ENCODE measurements at regions not wholly inside any gene's neighbourhood (a gene's known extent, or its start where the extent isn't known, plus 50 kb on each side); places are given as distances from the start of the nearest gene placed in this dataset.

GRCh38 chrX:14362721-14363120, 166.6 kb upstream of the GLRA2 start:
- Histone ChIP-seq H3K79me2 (ENCODE audit: low read length) (no peaks in the 10 kb centered on the region), H3K4me2 (ENCODE audit: low read length) (no peak overlapping the region), H4K20me1 (ENCODE audit: low read length) (no peaks in the 10 kb centered on the region), H3K4me1 (ENCODE audit: insufficient read depth, low read length) (peaks cover 2% of the 10 kb centered on the region; the same call in 1 of the 2 replicates), H3K27me3 (ENCODE audit: low read length) (no peaks in the 10 kb centered on the region), H3K9me3 (ENCODE audit: low read length) (no peaks in the 10 kb centered on the region), H3K9ac (ENCODE audit: low read length) (no peak overlapping the region), H3K9me2 (replicated peaks; ENCODE audit: low read length) (no peaks in the 10 kb centered on the region), H3K27ac (ENCODE audit: low read length) (no peak overlapping the region), H3K4me3 (ENCODE audit: low read length) (no peak overlapping the region), H2AFZ (ENCODE audit: low read length) (no peak overlapping the region), H3F3A (ENCODE audit: low read length, unreplicated experiment) (no peaks in the 10 kb centered on the region), H3K36me3 (ENCODE audit: low read depth, low read length) (no peaks in the 10 kb centered on the region)
- intact Hi-C loops (cut with micrococcal nuclease), result no loop called here
- peak; percentile 13 for DNase-seq
- no peak for TF ChIP-seq EZH2 (IDR thresholded peaks at IDR 0.05; ENCODE audit: low read length, unreplicated experiment)
- no peak for TF ChIP-seq CTCF (conservative IDR thresholded peaks at IDR 0.05; ENCODE audit: low read depth, low read length)
- TF ChIP-seq EZH2phosphoT487 (IDR thresholded peaks at IDR 0.05; ENCODE audit: borderline replicate concordance, low read length), result no peak
- CTCF ChIA-PET, result no interaction called here
- BruUV-seq (replicated peaks), result no TSS peak
- POLR2A ChIA-PET (ENCODE audit: unreplicated experiment), result no interaction called here
- ATAC-seq, result no peak

GRCh38 chrX:14361435-14361834, 167.9 kb upstream of the GLRA2 start:
- H3K27me3 ChIP-seq (ENCODE audit: low read length), result no peaks in the 10 kb centered on the region
- H3K9ac ChIP-seq (ENCODE audit: low read length), result no peak overlapping the region
- H3F3A ChIP-seq (ENCODE audit: low read length, unreplicated experiment), result no peaks in the 10 kb centered on the region
- no peak overlapping the region for H3K27ac ChIP-seq (ENCODE audit: low read length)
- no TSS peak for BruUV-seq (replicated peaks)
- H3K9me2 ChIP-seq (replicated peaks; ENCODE audit: low read length), result no peaks in the 10 kb centered on the region
- ChIA-PET CTCF (no interaction called here), POLR2A (ENCODE audit: unreplicated experiment) (no interaction called here)
- H4K20me1 ChIP-seq (ENCODE audit: low read length), result no peaks in the 10 kb centered on the region
- H3K4me1 ChIP-seq (ENCODE audit: insufficient read depth, low read length), result peaks cover 15% of the 10 kb centered on the region
- no peaks in the 10 kb centered on the region for H3K79me2 ChIP-seq (ENCODE audit: low read length)
- no peak for TF ChIP-seq EZH2phosphoT487 (IDR thresholded peaks at IDR 0.05; ENCODE audit: borderline replicate concordance, low read length)
- TF ChIP-seq EZH2 (IDR thresholded peaks at IDR 0.05; ENCODE audit: low read length, unreplicated experiment), result no peak
- no peak for TF ChIP-seq CTCF (conservative IDR thresholded peaks at IDR 0.05; ENCODE audit: low read depth, low read length)
- DNase-seq, result no peak
- H3K4me3 ChIP-seq (ENCODE audit: low read length), result no peak overlapping the region
- no peaks in the 10 kb centered on the region for H3K9me3 ChIP-seq (ENCODE audit: low read length)
- H3K4me2 ChIP-seq (ENCODE audit: low read length), result no peak overlapping the region
- intact Hi-C loops (cut with micrococcal nuclease), result no loop called here
- H2AFZ ChIP-seq (ENCODE audit: low read length), result no peak overlapping the region
- no peaks in the 10 kb centered on the region for H3K36me3 ChIP-seq (ENCODE audit: low read depth, low read length)
- ATAC-seq, result no peak

GRCh38 chrX:14359727-14360126, 169.6 kb upstream of the GLRA2 start:
- no peaks in the 10 kb centered on the region for H3K9me3 ChIP-seq (ENCODE audit: low read length)
- no peak overlapping the region for H3K4me3 ChIP-seq (ENCODE audit: low read length)
- H3K36me3 ChIP-seq (ENCODE audit: low read depth, low read length), result no peaks in the 10 kb centered on the region
- H3K79me2 ChIP-seq (ENCODE audit: low read length), result no peaks in the 10 kb centered on the region
- ChIA-PET CTCF (no interaction called here), POLR2A (ENCODE audit: unreplicated experiment) (no interaction called here)
- BruUV-seq (replicated peaks), result no TSS peak
- DNase-seq (no peak), ATAC-seq (no peak)
- no peak overlapping the region for H3K4me2 ChIP-seq (ENCODE audit: low read length)
- peak overlapping the region; percentile 31 for H3K27ac ChIP-seq (ENCODE audit: low read length)
- H3K27me3 ChIP-seq (ENCODE audit: low read length), result no peaks in the 10 kb centered on the region
- H3K9me2 ChIP-seq (replicated peaks; ENCODE audit: low read length), result no peaks in the 10 kb centered on the region
- no peaks in the 10 kb centered on the region for H3F3A ChIP-seq (ENCODE audit: low read length, unreplicated experiment)
- no peaks in the 10 kb centered on the region for H4K20me1 ChIP-seq (ENCODE audit: low read length)
- peaks cover 15% of the 10 kb centered on the region for H3K4me1 ChIP-seq (ENCODE audit: insufficient read depth, low read length)
- TF ChIP-seq EZH2phosphoT487 (IDR thresholded peaks at IDR 0.05; ENCODE audit: borderline replicate concordance, low read length) (no peak), EZH2 (IDR thresholded peaks at IDR 0.05; ENCODE audit: low read length, unreplicated experiment) (no peak), CTCF (conservative IDR thresholded peaks at IDR 0.05; ENCODE audit: low read depth, low read length) (no peak)
- intact Hi-C loops (cut with micrococcal nuclease), result no loop called here
- no peak overlapping the region for H3K9ac ChIP-seq (ENCODE audit: low read length)
- H2AFZ ChIP-seq (ENCODE audit: low read length), result no peak overlapping the region
